H1 (cell line): ENCODE measurements at regions not wholly inside any gene's neighbourhood (a gene's known extent, or its start where the extent isn't known, plus 50 kb on each side); places are given as distances from the start of the nearest gene placed in this dataset.

ENCODE experiments used
- CTCF ChIA-PET: fragments of 300-600 bp; sonication (Branson Sonifier 250); formaldehyde crosslinking; loops from one replicate; lab custom pipeline; 2021; ENCODE audit not compliant: partially characterized antibody; lab: Charles Lee
- POLR2A ChIA-PET: fragments of 300-600 bp; sonication (Branson Sonifier 250); formaldehyde crosslinking; loops from one replicate; lab custom pipeline; 2021; ENCODE audit warnings: inconsistent platforms; ENCODE audit not compliant: partially characterized antibody; lab: Charles Lee
- DNase-seq, 2 experiments: peaks; one replicate each; pipeline versions ENCODE4 v3.0.0 to v3.0.0-alpha.2; 2010 to 2022; ENCODE audit warnings: low spot score in 2 of 2, low read depth in 1 of 2, mixed read lengths in 1 of 2
- FAIRE-seq: peaks from 2 replicates; lab custom pipeline; 2011; peaks lifted over from hg19 to GRCh38; lab: Jason Lieb, UNC
- H2AFZ ChIP-seq: 2 replicates; pipeline ENCODE4 v1.8.1; 2012; ENCODE audit warnings: low read length, inconsistent platforms
- H2AK5ac ChIP-seq: 2 replicates; pipeline ENCODE4 v1.6.1; 2013; ENCODE audit warnings: low read depth, low read length
- H2BK120ac ChIP-seq: replicated peaks from 2 replicates; pipeline ENCODE3; 2013; ENCODE audit warnings: low read depth, low read length, inconsistent platforms
- H2BK12ac ChIP-seq: 2 replicates; pipeline ENCODE4 v1.6.1; 2013; ENCODE audit warnings: low read depth, low read length
- H2BK15ac ChIP-seq: 2 replicates; pipeline ENCODE4 v1.6.1; 2013; ENCODE audit warnings: low read length
- H2BK20ac ChIP-seq: 2 replicates; pipeline ENCODE4 v1.6.1; 2013; ENCODE audit warnings: low read length
- H2BK5ac ChIP-seq: 2 replicates; pipeline ENCODE4 v1.6.1; 2013; ENCODE audit warnings: low read depth, low read length
- H3K14ac ChIP-seq: 2 replicates; pipeline ENCODE4 v1.6.1; 2013; ENCODE audit warnings: inconsistent platforms; ENCODE audit not compliant: insufficient read length
- H3K18ac ChIP-seq: 2 replicates; pipeline ENCODE4 v1.6.1; 2013; ENCODE audit warnings: low read length; ENCODE audit errors: extremely low read depth
- H3K23ac ChIP-seq: 2 replicates; pipeline ENCODE4 v1.6.1; 2013; ENCODE audit warnings: inconsistent platforms; ENCODE audit not compliant: insufficient read length
- H3K23me2 ChIP-seq: 2 replicates; pipeline ENCODE4 v1.6.1; 2013; ENCODE audit warnings: low read depth, low read length
- H3K27ac ChIP-seq: 2 replicates; pipeline ENCODE4 v1.6.1; 2011; ENCODE audit warnings: low read depth, low read length, inconsistent platforms
- H3K27me3 ChIP-seq, 4 experiments: replicated peaks in 1 of 4; 1 replicate in 1 of 4; 2 replicates in 3 of 4; pipeline versions ENCODE4 v1.6.1 to v1.8.1; 2011 to 2013; ENCODE audit warnings: low read length in 3 of 4, mild to moderate bottlenecking in 3 of 4, inconsistent platforms in 2 of 4, mixed read lengths in 2 of 4, moderate library complexity in 1 of 4; ENCODE audit not compliant: control insufficient read depth in 3 of 4, insufficient read depth in 3 of 4; ENCODE audit errors: extremely low read depth in 1 of 4
- H3K36me3 ChIP-seq, 4 experiments: 2 replicates each; pipeline versions ENCODE4 v1.6.1 to v1.8.1; 2011 to 2013; ENCODE audit warnings: mild to moderate bottlenecking in 4 of 4, low read length in 3 of 4, moderate library complexity in 2 of 4, control low read depth in 1 of 4, inconsistent platforms in 1 of 4; ENCODE audit not compliant: insufficient read depth in 4 of 4, control insufficient read depth in 2 of 4
- H3K4ac ChIP-seq: replicated peaks from 2 replicates; pipeline ENCODE3; 2013; ENCODE audit warnings: low read length, low read depth, mixed read lengths, inconsistent platforms; ENCODE audit not compliant: insufficient read length
- H3K4me1 ChIP-seq, 4 experiments: replicated peaks in 1 of 4; 1 replicate in 1 of 4; 2 replicates in 3 of 4; pipeline versions ENCODE4 v1.6.1 to v1.8.1; 2011 to 2013; ENCODE audit warnings: low read length in 3 of 4, inconsistent platforms in 2 of 4, mixed read lengths in 1 of 4; ENCODE audit not compliant: insufficient read depth in 4 of 4, control insufficient read depth in 3 of 4
- H3K4me2 ChIP-seq, 2 experiments: 2 replicates each; pipeline versions ENCODE4 v1.6.1 to v1.8.1; 2011 to 2013; ENCODE audit warnings: low read depth in 2 of 2, low read length in 2 of 2, control low read depth in 1 of 2, inconsistent platforms in 1 of 2, mild to moderate bottlenecking in 1 of 2; ENCODE audit not compliant: insufficient read depth in 1 of 2
- H3K4me3 ChIP-seq, 4 experiments: fragments of 200-600, 300-600 bp in 1 of 4; sonication (generic), shearing (Covaris generic), sonication (Bioruptor Twin) in 1 of 4; 2 replicates each; pipeline versions ENCODE4 v1.5.1 to v1.8.1; 2011 to 2016; ENCODE audit warnings: low read length in 4 of 4, low read depth in 3 of 4, control low read depth in 2 of 4, inconsistent platforms in 2 of 4, mild to moderate bottlenecking in 2 of 4, mixed read lengths in 1 of 4, moderate library complexity in 1 of 4; ENCODE audit not compliant: insufficient read depth in 2 of 4; ENCODE audit errors: extremely low read depth in 1 of 4
- H3K56ac ChIP-seq: replicated peaks from 2 replicates; pipeline ENCODE3; 2013; ENCODE audit warnings: low read depth, mild to moderate bottlenecking, mixed read lengths, low read length, inconsistent platforms; ENCODE audit not compliant: insufficient read length
- H3K79me1 ChIP-seq: 2 replicates; pipeline ENCODE4 v1.6.1; 2013; ENCODE audit warnings: low read depth, low read length, control low read depth
- H3K79me2 ChIP-seq, 2 experiments: 2 replicates each; pipeline versions ENCODE4 v1.6.1 to v1.8.1; 2012 to 2013; ENCODE audit warnings: low read length in 2 of 2, mild to moderate bottlenecking in 2 of 2, inconsistent platforms in 1 of 2; ENCODE audit not compliant: insufficient read depth in 2 of 2, control insufficient read depth in 1 of 2
- H3K9ac ChIP-seq, 4 experiments: replicated peaks in 1 of 4; 1 replicate in 1 of 4; 2 replicates in 3 of 4; pipeline versions ENCODE4 v1.6.1 to v1.8.1; 2011 to 2013; ENCODE audit warnings: low read depth in 3 of 4, low read length in 3 of 4, control low read depth in 2 of 4, mild to moderate bottlenecking in 2 of 4, moderate library complexity in 2 of 4, inconsistent platforms in 1 of 4; ENCODE audit errors: extremely low read depth in 1 of 4
- H3K9me3 ChIP-seq, 2 experiments: 2 replicates each; pipeline versions ENCODE4 v1.6.1 to v1.8.1; 2012 to 2013; ENCODE audit warnings: mild to moderate bottlenecking in 2 of 2, moderate library complexity in 2 of 2, control low read depth in 1 of 2, inconsistent platforms in 1 of 2, low read depth in 1 of 2, low read length in 1 of 2, mixed read lengths in 1 of 2; ENCODE audit not compliant: insufficient read depth in 2 of 2
- H4K20me1 ChIP-seq, 2 experiments: replicated peaks in 1 of 2; 2 replicates each; pipeline versions ENCODE3 to v1.8.1; 2011 to 2013; ENCODE audit warnings: inconsistent platforms in 2 of 2, low read length in 2 of 2, mild to moderate bottlenecking in 1 of 2; ENCODE audit not compliant: insufficient read depth in 2 of 2, control insufficient read depth in 1 of 2
- H4K5ac ChIP-seq: 2 replicates; pipeline ENCODE4 v1.6.1; 2013; ENCODE audit warnings: low read length, low read depth, mixed read lengths, inconsistent platforms; ENCODE audit not compliant: insufficient read length
- H4K8ac ChIP-seq: 2 replicates; pipeline ENCODE4 v1.8.0; 2013; ENCODE audit warnings: mild to moderate bottlenecking, moderate library complexity, low read length, inconsistent platforms; ENCODE audit not compliant: insufficient read depth; ENCODE audit errors: extremely low read depth
- H4K91ac ChIP-seq: replicated peaks from 2 replicates; pipeline ENCODE3; 2013; ENCODE audit warnings: low read length, mixed read lengths, inconsistent platforms; ENCODE audit not compliant: insufficient read length
- ATF3 ChIP-seq: IDR thresholded peaks from 2 replicates; pipeline ENCODE4 v1.6.1; 2011; ENCODE audit warnings: low read depth, mild to moderate bottlenecking, low read length; ENCODE audit not compliant: insufficient read depth
- CHD1 ChIP-seq: IDR thresholded peaks from 2 replicates; pipeline ENCODE4 v1.6.1; 2012; ENCODE audit warnings: low read depth, low read length, improper control_type of control experiment
- CREB1 ChIP-seq: IDR thresholded peaks from 2 replicates; pipeline ENCODE4 v1.6.1; 2012; ENCODE audit warnings: inconsistent platforms
- NRF1 ChIP-seq: IDR thresholded peaks from 2 replicates; pipeline ENCODE4 v1.6.1; 2011; ENCODE audit warnings: mild to moderate bottlenecking, low read depth, low read length, improper control_type of control experiment
- SIN3A ChIP-seq, 2 experiments: IDR thresholded peaks in 1 of 2; conservative IDR thresholded peaks in 1 of 2; 2 replicates each; pipeline ENCODE4 v1.6.1; 2011 to 2012; ENCODE audit warnings: low read length in 2 of 2, improper control_type of control experiment in 1 of 2, low read depth in 1 of 2, mild to moderate bottlenecking in 1 of 2
- USF2 ChIP-seq: IDR thresholded peaks from 2 replicates; pipeline ENCODE4 v1.6.1; 2011; ENCODE audit warnings: low read length, improper control_type of control experiment
- WGBS, 2 experiments: shearing (Covaris generic) in 1 of 2; methylation state at CpG; one replicate each; pipeline versions ENCODE4 v1.1.6 to v1.1.7; 2013 to 2015; ENCODE audit warnings: low lambda C conversion rate in 2 of 2, mixed read lengths in 2 of 2, inconsistent platforms in 1 of 2, low coverage in 1 of 2, missing lambda C conversion rate in 1 of 2; ENCODE audit not compliant: insufficient replicate concordance in 2 of 2, insufficient coverage in 1 of 2, insufficient read length in 1 of 2; ENCODE audit errors: extremely low coverage in 1 of 2, missing lambda C conversion rate in 1 of 2; 5-methylcytosine and 5-hydroxymethylcytosine counted together

GRCh38 chr7:13774976-13775375 lies 214.5 kb downstream of the ETV1 start:
- Histone ChIP-seq H3K36me3 (no peaks in the 10 kb centered on the region), H2AK5ac (no peak overlapping the region), H3K14ac (no peak overlapping the region), H3K4me2 (no peak overlapping the region), H2BK5ac (no peak overlapping the region), H3K79me2 (0 out of 4 replicates have a peak, but pooled peaks cover 0 to 3% of the 10 kb centered on the region in 2 experiments), H3K56ac (no peak overlapping the region), H3K4ac (no peak overlapping the region), H2BK15ac (no peak overlapping the region), H2AFZ (no peak overlapping the region), H4K20me1 (no peaks in the 10 kb centered on the region), H3K23me2 (no peaks in the 10 kb centered on the region), H3K18ac (no peak overlapping the region), H4K91ac (no peak overlapping the region), H3K9me3 (no peaks in the 10 kb centered on the region), H3K27ac (no peak overlapping the region), H3K27me3 (no peaks in the 10 kb centered on the region), H4K8ac (no peak overlapping the region), H2BK12ac (no peak overlapping the region), H3K4me3 (no peak overlapping the region), H3K23ac (no peak overlapping the region), H4K5ac (no peak overlapping the region), H3K4me1 (peaks cover 0 to 5% (median 0%) of the 10 kb centered on the region in 4 experiments; a peak in 2 of 7 replicates), H2BK120ac (no peak overlapping the region), H2BK20ac (no peak overlapping the region), H3K9ac (no peak overlapping the region), H3K79me1 (no peaks in the 10 kb centered on the region)
- no peak for DNase-seq
- WGBS, 2 experiments, result 84% methylated on average over 2 of the region's 2 CpGs; no CpG with 5 or more reads in 1 of the 2 experiments
- POLR2A ChIA-PET, result no interaction called here
- no peak for FAIRE-seq
- CTCF ChIA-PET, result interaction anchor here (1.4 kb wide), 1 partner anchor 215 kb away, joined by 3 read pairs; the partner anchor contains the start of gene ETV1
- TF ChIP-seq NRF1, result no peak
- TF ChIP-seq CREB1, result no peak
- TF ChIP-seq CHD1, result no peak
- TF ChIP-seq ATF3, result no peak
- no peak for TF ChIP-seq SIN3A (conservative IDR thresholded peaks at IDR 0.05 in 1 of 2, IDR thresholded peaks at IDR 0.05 in 1 of 2; ENCODE audit: low read depth in 1 of 2, low read length in 2 of 2)
- TF ChIP-seq USF2, result no peak
- TF ChIP-seq, all 59 proteins: peak for 0
